HCT116 (cell line): ENCODE measurements at regions not wholly inside any gene's neighbourhood (a gene's known extent, or its start where the extent isn't known, plus 50 kb on each side); places are given as distances from the start of the nearest gene placed in this dataset.

Experiments used
- ATAC-seq: fragments of 200-7000 bp; cut with Tn5 transposase; 2 replicates; pipeline ENCODE4 v1.9.1; 2020; ENCODE audit warnings: mild to moderate bottlenecking, moderate library complexity
- BruUV-seq: library from RNA; stranded (reverse); fragments of 400-500 nt; replicated peaks from 2 replicates; lab custom pipeline; 2021; lab: Mats Ljungman, UMichigan
- CTCF ChIA-PET: fragments of 300-600 bp; sonication (Branson Sonifier 250); formaldehyde crosslinking; loops from one replicate; lab custom pipeline; 2021; ENCODE audit warnings: antibody characterized with exemption; lab: Charles Lee
- POLR2A ChIA-PET: fragments of 300-600, 350-600 bp; sonication (Branson Sonifier 250); formaldehyde crosslinking; loops from one replicate; lab custom pipeline; 2021; ENCODE audit warnings: antibody characterized with exemption; lab: Charles Lee
- RAD21 ChIA-PET, 2 experiments: fragments of 300-600 bp; sonication (Branson Sonifier 250); formaldehyde crosslinking; loops; one replicate each; lab custom pipeline; 2023; ENCODE audit warnings: low total read pairs in 2 of 2; ENCODE audit not compliant: uncharacterized antibody in 2 of 2, unreplicated experiment in 2 of 2, low non-redundant PET in 1 of 2; lab: Charles Lee
- DNase-seq: peaks from one replicate; pipeline ENCODE4 v3.0.0-alpha.2; 2010; ENCODE audit warnings: low read depth, low spot score
- H2AFZ ChIP-seq: fragments of 200-600 bp; shearing (Covaris generic), sonication (generic); 2 replicates; pipeline ENCODE4 v1.6.1; 2017; ENCODE audit warnings: low read depth, mixed run types, mixed read lengths, antibody characterized with exemption, low read length; ENCODE audit not compliant: poor library complexity, severe bottlenecking
- H3K27ac ChIP-seq: 2 replicates; pipeline ENCODE4 v1.5.1; 2012; ENCODE audit warnings: low read depth, low read length
- H3K27me3 ChIP-seq: fragments of 200-600 bp; sonication (generic); 2 replicates; pipeline ENCODE4 v1.6.1; 2016; ENCODE audit warnings: mixed run types, low read length, mixed read lengths; ENCODE audit not compliant: insufficient read depth
- H3K36me3 ChIP-seq, 2 experiments: fragments of 200-500 bp in 1 of 2; fragments of 200-600 bp in 1 of 2; sonication (Bioruptor generic) in 1 of 2; sonication (generic) in 1 of 2; 2 replicates each; pipeline versions ENCODE4 v1.5.1 to v1.6.1; 2014 to 2016; ENCODE audit warnings: low read length in 2 of 2, inconsistent platforms in 1 of 2, mixed read lengths in 1 of 2, mixed run types in 1 of 2; ENCODE audit not compliant: insufficient read depth in 2 of 2, control insufficient read depth in 1 of 2
- H3K4me1 ChIP-seq, 2 experiments: fragments of 200-600 bp in 1 of 2; sonication (generic) in 1 of 2; 2 replicates each; pipeline versions ENCODE4 v1.5.1 to v1.6.1; 2012 to 2017; ENCODE audit warnings: low read length in 2 of 2, inconsistent platforms in 1 of 2, mild to moderate bottlenecking in 1 of 2, mixed read lengths in 1 of 2, mixed run types in 1 of 2, moderate library complexity in 1 of 2; ENCODE audit not compliant: insufficient read depth in 2 of 2, control insufficient read depth in 1 of 2
- H3K4me2 ChIP-seq: fragments of 200-600 bp; sonication (generic); 2 replicates; pipeline ENCODE4 v1.6.1; 2017; ENCODE audit warnings: mixed run types, low read length, mixed read lengths
- H3K4me3 ChIP-seq, 2 experiments: fragments of 200-600 bp in 1 of 2; sonication (generic) in 1 of 2; replicated peaks in 1 of 2; 2 replicates each; pipeline ENCODE4 v1.5.1; 2011 to 2016; ENCODE audit warnings: low read length in 2 of 2, control low read depth in 1 of 2, low read depth in 1 of 2, mild to moderate bottlenecking in 1 of 2, mixed read lengths in 1 of 2, mixed run types in 1 of 2
- H3K79me2 ChIP-seq: fragments of 200-600 bp; sonication (generic); 2 replicates; pipeline ENCODE4 v1.6.1; 2017; ENCODE audit warnings: mild to moderate bottlenecking, mixed run types, low read length, moderate library complexity, mixed read lengths; ENCODE audit not compliant: insufficient read depth
- H3K9ac ChIP-seq: fragments of 200-600 bp; sonication (generic); 2 replicates; pipeline ENCODE4 v1.6.1; 2016; ENCODE audit warnings: low read length, mixed read lengths
- H3K9me2 ChIP-seq: fragments of 200-600 bp; sonication (generic), shearing (Covaris generic); 2 replicates; pipeline ENCODE4 v1.6.1; 2017; ENCODE audit warnings: mixed run types, mild to moderate bottlenecking, moderate library complexity; ENCODE audit not compliant: insufficient read depth
- H3K9me3 ChIP-seq, 2 experiments: fragments of 200-500 bp in 1 of 2; fragments of 200-600 bp in 1 of 2; sonication (Bioruptor generic) in 1 of 2; sonication (generic) in 1 of 2; 2 replicates each; pipeline ENCODE4 v1.6.1; 2014 to 2017; ENCODE audit warnings: low read length in 2 of 2, mixed read lengths in 2 of 2, inconsistent platforms in 1 of 2, low read depth in 1 of 2, mild to moderate bottlenecking in 1 of 2, mixed run types in 1 of 2, moderate library complexity in 1 of 2; ENCODE audit not compliant: control insufficient read depth in 1 of 2, insufficient read depth in 1 of 2
- H4K20me1 ChIP-seq: fragments of 200-600 bp; sonication (generic), shearing (Covaris generic); 2 replicates; pipeline ENCODE4 v1.6.1; 2017; ENCODE audit warnings: mixed run types, mild to moderate bottlenecking, moderate library complexity; ENCODE audit not compliant: insufficient read depth
- ATF3 ChIP-seq: IDR thresholded peaks from 2 replicates; pipeline ENCODE4 v1.6.1; 2012
- CEBPB ChIP-seq: IDR thresholded peaks from 2 replicates; pipeline ENCODE4 v1.6.1; 2012; ENCODE audit warnings: low read depth
- CTCF ChIP-seq, 3 experiments: fragments of 200-600 bp in 1 of 3; sonication (generic) in 1 of 3; IDR thresholded peaks in 2 of 3; conservative IDR thresholded peaks in 1 of 3; 2 replicates each; pipeline ENCODE4 v1.5.1; 2012 to 2017; ENCODE audit warnings: low read depth in 2 of 3, low read length in 2 of 3, antibody characterized with exemption in 1 of 3, borderline replicate concordance in 1 of 3, control low read depth in 1 of 3, mild to moderate bottlenecking in 1 of 3, mixed read lengths in 1 of 3, mixed run types in 1 of 3, moderate library complexity in 1 of 3; ENCODE audit not compliant: insufficient read depth in 1 of 3
- EGR1 ChIP-seq: IDR thresholded peaks from 2 replicates; pipeline ENCODE4 v1.6.1; 2012; ENCODE audit warnings: low read depth
- EZH2phosphoT487 ChIP-seq: fragments of 200-600 bp; IDR thresholded peaks from 2 replicates; pipeline ENCODE4 v1.6.1; 2018; ENCODE audit warnings: antibody characterized with exemption, borderline replicate concordance
- FOSL1 ChIP-seq: IDR thresholded peaks from 2 replicates; pipeline ENCODE4 v1.6.1; 2012; ENCODE audit warnings: low read depth
- POLR2A ChIP-seq: IDR thresholded peaks from 2 replicates; pipeline ENCODE4 v1.7.0; 2011; ENCODE audit warnings: borderline replicate concordance; ENCODE audit not compliant: insufficient read depth, insufficient read length; ENCODE audit errors: extremely low read depth
- POLR2AphosphoS5 ChIP-seq: IDR thresholded peaks from 2 replicates; pipeline ENCODE4 v1.6.1; 2011; ENCODE audit warnings: mild to moderate bottlenecking, low read depth, low read length, moderate library complexity
- SIN3A ChIP-seq: IDR thresholded peaks from 2 replicates; pipeline ENCODE4 v1.6.1; 2012; ENCODE audit warnings: low read depth
- SP1 ChIP-seq: IDR thresholded peaks from 2 replicates; pipeline ENCODE4 v1.6.1; 2012; ENCODE audit warnings: low read depth
- SRF ChIP-seq: IDR thresholded peaks from 2 replicates; pipeline ENCODE4 v1.6.1; 2012; ENCODE audit warnings: low read depth
- TCF7L2 ChIP-seq: IDR thresholded peaks from 2 replicates; pipeline ENCODE4 v1.7.0; 2011; ENCODE audit warnings: borderline replicate concordance, inconsistent platforms; ENCODE audit not compliant: insufficient read depth, insufficient read length; ENCODE audit errors: extremely low read depth
- YY1 ChIP-seq: IDR thresholded peaks from 2 replicates; pipeline ENCODE4 v1.6.1; 2011; ENCODE audit warnings: low read length, low read depth, moderate library complexity, mild to moderate bottlenecking; ENCODE audit not compliant: insufficient replicate concordance; ENCODE audit errors: extremely low read depth
- ZNF274 ChIP-seq: fragments of 200-500 bp; sonication (Bioruptor generic); IDR thresholded peaks from 2 replicates; pipeline ENCODE4 v1.6.1; 2014; ENCODE audit warnings: mild to moderate bottlenecking, low read depth, low read length, inconsistent platforms
- intact Hi-C: fragments of 100-400 bp; cut with micrococcal nuclease; formaldehyde crosslinking; loops from 2 replicates; pipeline ENCODE4 v1.10.0; 2022
- TF ChIP-seq, protein P1 (sequence below): IDR thresholded peaks from 2 replicates; pipeline ENCODE4 v1.6.1; 2012; ENCODE audit warnings: low read depth
- TF ChIP-seq, protein P2 (sequence below): IDR thresholded peaks from 2 replicates; pipeline ENCODE4 v1.6.1; 2011; ENCODE audit warnings: mild to moderate bottlenecking, low read length, moderate library complexity; ENCODE audit not compliant: insufficient replicate concordance; ENCODE audit errors: extremely low read depth

DNA sequence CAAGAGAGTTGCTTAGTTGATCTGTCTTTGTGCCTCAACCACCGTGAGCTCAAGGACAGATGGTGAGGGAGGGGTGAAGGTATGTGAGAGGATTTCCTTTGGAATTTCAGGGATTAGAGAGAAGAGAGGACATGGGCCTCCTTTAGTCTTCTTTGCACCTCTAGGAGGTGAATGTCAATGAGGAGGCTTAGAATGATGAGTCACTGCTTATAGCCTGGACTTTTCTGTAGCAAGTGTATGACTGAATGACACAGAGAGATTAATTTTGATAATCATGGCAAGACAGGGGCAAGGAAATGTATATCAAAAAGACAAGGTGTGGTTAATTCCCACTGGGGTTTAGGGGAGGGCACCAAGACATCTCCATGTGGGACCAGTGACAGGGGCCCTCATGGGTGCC lies 947.3 kb upstream of the TENM4 start:
- no peak for DNase-seq
- H3K9me2 ChIP-seq, result no peaks in the 10 kb centered on the region
- no peaks in the 10 kb centered on the region for H3K4me1 ChIP-seq
- H3K27ac ChIP-seq, result no peak overlapping the region
- ChIA-PET RAD21 (no interaction called here), CTCF (no interaction called here), POLR2A (no interaction called here)
- H3K9me3 ChIP-seq, result peaks cover 5 to 24% of the 10 kb centered on the region in 2 experiments; a peak in 2 of 4 replicates
- no peak for ATAC-seq
- no peaks in the 10 kb centered on the region for H3K27me3 ChIP-seq
- H3K4me3 ChIP-seq, result no peak overlapping the region
- no peak overlapping the region for H3K9ac ChIP-seq
- H3K79me2 ChIP-seq, result no peaks in the 10 kb centered on the region
- no peaks in the 10 kb centered on the region for H3K36me3 ChIP-seq
- no TSS peak for BruUV-seq
- H4K20me1 ChIP-seq, result no peaks in the 10 kb centered on the region
- H2AFZ ChIP-seq, result no peak overlapping the region
- no peak overlapping the region for H3K4me2 ChIP-seq
- intact Hi-C loops, result no loop called here
- no peak for TF ChIP-seq FOSL1
- no peak for TF ChIP-seq POLR2AphosphoS5
- no peak for TF ChIP-seq SIN3A
- no peak for TF ChIP-seq CEBPB
- TF ChIP-seq, protein P1, sequence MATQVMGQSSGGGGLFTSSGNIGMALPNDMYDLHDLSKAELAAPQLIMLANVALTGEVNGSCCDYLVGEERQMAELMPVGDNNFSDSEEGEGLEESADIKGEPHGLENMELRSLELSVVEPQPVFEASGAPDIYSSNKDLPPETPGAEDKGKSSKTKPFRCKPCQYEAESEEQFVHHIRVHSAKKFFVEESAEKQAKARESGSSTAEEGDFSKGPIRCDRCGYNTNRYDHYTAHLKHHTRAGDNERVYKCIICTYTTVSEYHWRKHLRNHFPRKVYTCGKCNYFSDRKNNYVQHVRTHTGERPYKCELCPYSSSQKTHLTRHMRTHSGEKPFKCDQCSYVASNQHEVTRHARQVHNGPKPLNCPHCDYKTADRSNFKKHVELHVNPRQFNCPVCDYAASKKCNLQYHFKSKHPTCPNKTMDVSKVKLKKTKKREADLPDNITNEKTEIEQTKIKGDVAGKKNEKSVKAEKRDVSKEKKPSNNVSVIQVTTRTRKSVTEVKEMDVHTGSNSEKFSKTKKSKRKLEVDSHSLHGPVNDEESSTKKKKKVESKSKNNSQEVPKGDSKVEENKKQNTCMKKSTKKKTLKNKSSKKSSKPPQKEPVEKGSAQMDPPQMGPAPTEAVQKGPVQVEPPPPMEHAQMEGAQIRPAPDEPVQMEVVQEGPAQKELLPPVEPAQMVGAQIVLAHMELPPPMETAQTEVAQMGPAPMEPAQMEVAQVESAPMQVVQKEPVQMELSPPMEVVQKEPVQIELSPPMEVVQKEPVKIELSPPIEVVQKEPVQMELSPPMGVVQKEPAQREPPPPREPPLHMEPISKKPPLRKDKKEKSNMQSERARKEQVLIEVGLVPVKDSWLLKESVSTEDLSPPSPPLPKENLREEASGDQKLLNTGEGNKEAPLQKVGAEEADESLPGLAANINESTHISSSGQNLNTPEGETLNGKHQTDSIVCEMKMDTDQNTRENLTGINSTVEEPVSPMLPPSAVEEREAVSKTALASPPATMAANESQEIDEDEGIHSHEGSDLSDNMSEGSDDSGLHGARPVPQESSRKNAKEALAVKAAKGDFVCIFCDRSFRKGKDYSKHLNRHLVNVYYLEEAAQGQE, result no peak
- TF ChIP-seq EZH2phosphoT487, result no peak
- no peak for TF ChIP-seq ZNF274
- TF ChIP-seq TCF7L2, result no peak
- TF ChIP-seq POLR2A, result no peak
- no peak for TF ChIP-seq ATF3
- TF ChIP-seq EGR1, result no peak
- TF ChIP-seq SRF, result no peak
- TF ChIP-seq SP1, result no peak
- TF ChIP-seq, protein P2, sequence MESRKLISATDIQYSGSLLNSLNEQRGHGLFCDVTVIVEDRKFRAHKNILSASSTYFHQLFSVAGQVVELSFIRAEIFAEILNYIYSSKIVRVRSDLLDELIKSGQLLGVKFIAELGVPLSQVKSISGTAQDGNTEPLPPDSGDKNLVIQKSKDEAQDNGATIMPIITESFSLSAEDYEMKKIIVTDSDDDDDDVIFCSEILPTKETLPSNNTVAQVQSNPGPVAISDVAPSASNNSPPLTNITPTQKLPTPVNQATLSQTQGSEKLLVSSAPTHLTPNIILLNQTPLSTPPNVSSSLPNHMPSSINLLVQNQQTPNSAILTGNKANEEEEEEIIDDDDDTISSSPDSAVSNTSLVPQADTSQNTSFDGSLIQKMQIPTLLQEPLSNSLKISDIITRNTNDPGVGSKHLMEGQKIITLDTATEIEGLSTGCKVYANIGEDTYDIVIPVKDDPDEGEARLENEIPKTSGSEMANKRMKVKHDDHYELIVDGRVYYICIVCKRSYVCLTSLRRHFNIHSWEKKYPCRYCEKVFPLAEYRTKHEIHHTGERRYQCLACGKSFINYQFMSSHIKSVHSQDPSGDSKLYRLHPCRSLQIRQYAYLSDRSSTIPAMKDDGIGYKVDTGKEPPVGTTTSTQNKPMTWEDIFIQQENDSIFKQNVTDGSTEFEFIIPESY, result no peak
- TF ChIP-seq YY1, result no peak
- no peak for TF ChIP-seq CTCF (IDR thresholded peaks at IDR 0.05 in 2 of 3, conservative IDR thresholded peaks at IDR 0.05 in 1 of 3; ENCODE audit: borderline replicate concordance in 1 of 3, insufficient read depth in 1 of 3, low read depth in 2 of 3, low read length in 2 of 3)
